ENCODE measurements at regions not wholly inside any gene's neighbourhood (a gene's known extent, or its start where the extent isn't known, plus 50 kb on each side); places are given as distances from the start of the nearest gene placed in this dataset.

GRCh38 chr4:56286763-56287162, 100.5 kb downstream of the AASDH start:
- DNase-seq: no peak

- DNase-seq: no peak
Measured at GRCh38 chr4:56283375-56283774, 103.9 kb downstream of the AASDH start.

GRCh38 chr4:56282004-56282403, 105.3 kb downstream of the AASDH start:
- DNase-seq: no peak

GRCh38 chr4:56276547-56276946, 110.7 kb downstream of the AASDH start:
- no peak for DNase-seq

GRCh38 chr4:56273391-56273790, 113.9 kb downstream of the AASDH start:
- no peak for DNase-seq

- DNase-seq: no peak
Measured at GRCh38 chr4:56272927-56273326, 114.4 kb downstream of the AASDH start.

- DNase-seq: no peak
Measured at GRCh38 chr4:56272003-56272402, 115.3 kb downstream of the AASDH start.

- no peak for DNase-seq
Measured at GRCh38 chr4:56271131-56271530, 116.2 kb downstream of the AASDH start.

- no peak for DNase-seq
Measured at GRCh38 chr4:56267558-56267957, 119.7 kb downstream of the AASDH start.

- no peak for DNase-seq
Measured at GRCh38 chr4:56264873-56265272, 122.4 kb downstream of the AASDH start.

GRCh38 chr4:56261027-56261426, 126.3 kb downstream of the AASDH start:
- DNase-seq: no peak

GRCh38 chr4:56260320-56260719, 127.0 kb downstream of the AASDH start:
- no peak for DNase-seq

- DNase-seq: no peak
Measured at GRCh38 chr4:56259655-56260054, 127.6 kb downstream of the AASDH start.

GRCh38 chr4:56255820-56256219, 131.5 kb downstream of the AASDH start:
- no peak for DNase-seq

- no peak for DNase-seq
Measured at GRCh38 chr4:56253666-56254305, 133.5 kb downstream of the AASDH start.

- DNase-seq: no peak
Measured at GRCh38 chr4:56252561-56253152, 134.6 kb downstream of the AASDH start.

GRCh38 chr4:56251556-56251955, 135.7 kb downstream of the AASDH start:
- no peak for DNase-seq

- no peak for DNase-seq
Measured at GRCh38 chr4:56250776-56251175, 136.5 kb downstream of the AASDH start.

GRCh38 chr4:56247646-56248045, 139.6 kb downstream of the AASDH start:
- DNase-seq: no peak

- no peak for DNase-seq
Measured at GRCh38 chr4:56246233-56246610, 141.1 kb downstream of the AASDH start.

- no peak for DNase-seq
Measured at GRCh38 chr4:56245547-56246232, 141.6 kb downstream of the AASDH start.

- no peak for DNase-seq
Measured at GRCh38 chr4:56244681-56245080, 142.6 kb downstream of the AASDH start.

- DNase-seq: no peak
Measured at GRCh38 chr4:56243107-56243506, 144.2 kb downstream of the AASDH start.

GRCh38 chr4:56241500-56241899, 145.8 kb downstream of the AASDH start:
- no peak for DNase-seq

All from DMS79 treated with DMSO at 0.1 percent for 48 hours (cell line).